ENCODE measurements at regions not wholly inside any gene's neighbourhood (a gene's known extent, or its start where the extent isn't known, plus 50 kb on each side); places are given as distances from the start of the nearest gene placed in this dataset.
"Not testable (repeated sequence)": the region's sequence is repeated elsewhere in the genome, so short reads cannot be mapped to it uniquely, and the experiment has no call there.

DNA sequence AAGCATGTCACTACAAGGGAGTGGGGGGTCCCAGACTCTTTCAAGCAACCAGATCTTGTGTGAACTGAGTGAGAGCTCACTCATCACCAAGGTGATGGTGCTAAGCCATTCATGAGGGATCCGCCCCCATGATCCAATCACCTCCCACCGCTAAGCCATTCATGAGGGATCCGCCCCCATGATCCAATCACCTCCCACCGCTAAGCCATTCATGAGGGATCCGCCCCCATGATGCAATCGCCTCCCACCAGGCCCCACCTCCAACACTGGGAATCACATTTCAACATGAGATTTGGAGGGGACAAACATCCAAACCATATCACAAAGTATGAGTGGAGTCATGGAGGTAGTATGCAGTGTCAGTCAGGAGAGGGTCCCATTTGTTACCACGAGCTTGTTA lies 64.8 kb upstream of the PROKR2 start:
- TF ChIP-seq, protein P1, sequence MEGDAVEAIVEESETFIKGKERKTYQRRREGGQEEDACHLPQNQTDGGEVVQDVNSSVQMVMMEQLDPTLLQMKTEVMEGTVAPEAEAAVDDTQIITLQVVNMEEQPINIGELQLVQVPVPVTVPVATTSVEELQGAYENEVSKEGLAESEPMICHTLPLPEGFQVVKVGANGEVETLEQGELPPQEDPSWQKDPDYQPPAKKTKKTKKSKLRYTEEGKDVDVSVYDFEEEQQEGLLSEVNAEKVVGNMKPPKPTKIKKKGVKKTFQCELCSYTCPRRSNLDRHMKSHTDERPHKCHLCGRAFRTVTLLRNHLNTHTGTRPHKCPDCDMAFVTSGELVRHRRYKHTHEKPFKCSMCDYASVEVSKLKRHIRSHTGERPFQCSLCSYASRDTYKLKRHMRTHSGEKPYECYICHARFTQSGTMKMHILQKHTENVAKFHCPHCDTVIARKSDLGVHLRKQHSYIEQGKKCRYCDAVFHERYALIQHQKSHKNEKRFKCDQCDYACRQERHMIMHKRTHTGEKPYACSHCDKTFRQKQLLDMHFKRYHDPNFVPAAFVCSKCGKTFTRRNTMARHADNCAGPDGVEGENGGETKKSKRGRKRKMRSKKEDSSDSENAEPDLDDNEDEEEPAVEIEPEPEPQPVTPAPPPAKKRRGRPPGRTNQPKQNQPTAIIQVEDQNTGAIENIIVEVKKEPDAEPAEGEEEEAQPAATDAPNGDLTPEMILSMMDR (IDR thresholded peaks at IDR 0.05; ENCODE audit: low read depth, low read length, poor library complexity, severe bottlenecking): not testable (repeated sequence)
- not testable (repeated sequence) for TF ChIP-seq EZH2phosphoT487 (IDR thresholded peaks at IDR 0.05; ENCODE audit: borderline replicate concordance, low read length)
